IPS-NIHi7 (cell line): ENCODE measurements at regions not wholly inside any gene's neighbourhood (a gene's known extent, or its start where the extent isn't known, plus 50 kb on each side); places are given as distances from the start of the nearest gene placed in this dataset.
"Not testable (repeated sequence)": the region's sequence is repeated elsewhere in the genome, so short reads cannot be mapped to it uniquely, and the experiment has no call there.

Source experiments
- DNase-seq: peaks from one replicate; pipeline ENCODE4 v3.0.0; 2012; ENCODE audit warnings: mixed read lengths; ENCODE audit errors: extremely low spot score

DNA sequence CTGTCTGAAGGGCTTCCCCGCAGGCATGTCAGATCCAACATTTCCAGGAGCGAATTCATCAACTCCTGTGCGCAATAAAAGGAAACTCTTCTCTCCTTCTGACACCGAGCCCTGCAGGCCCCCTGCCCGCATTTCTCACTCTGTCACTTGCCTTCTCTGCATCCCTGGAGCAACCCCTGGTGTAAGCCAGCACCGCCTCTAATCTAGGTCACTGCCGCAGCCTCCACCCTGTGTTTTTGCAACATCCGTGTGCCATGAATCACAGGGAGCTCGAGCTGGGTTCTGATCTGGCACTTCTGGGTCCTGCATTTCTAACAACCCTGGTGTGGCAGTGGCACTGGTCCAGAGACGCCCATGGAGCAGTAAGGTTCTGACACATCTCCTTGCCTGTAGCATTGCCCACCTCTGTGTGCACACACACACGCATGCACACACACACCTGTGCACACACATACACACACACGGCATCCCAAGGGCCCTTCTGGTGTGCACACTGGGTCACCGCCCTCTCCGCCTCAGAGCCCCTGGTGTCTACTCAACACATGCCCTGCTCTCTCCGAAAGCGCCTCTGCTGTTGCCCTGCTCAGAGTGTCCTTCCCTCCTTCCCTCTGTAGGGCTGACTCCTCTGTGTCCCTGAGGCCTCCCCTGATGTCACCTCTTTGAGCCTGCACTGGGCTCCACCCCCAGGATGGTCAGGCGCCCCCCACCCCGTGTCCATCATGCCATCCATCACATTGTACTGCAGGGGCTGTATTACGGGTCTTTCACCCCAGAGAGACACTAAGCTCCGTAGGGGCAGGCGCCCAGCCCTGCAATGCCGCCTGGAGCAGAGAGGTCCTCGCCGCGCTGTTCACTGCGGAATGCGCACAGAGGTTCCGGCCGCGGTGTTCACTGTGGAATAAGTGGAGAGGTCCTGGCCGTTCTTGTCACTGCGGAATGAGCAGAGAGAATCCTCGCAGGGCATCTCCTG is 111.4 kb upstream of the SFSWAP start:
- DNase-seq: no peak

DNA sequence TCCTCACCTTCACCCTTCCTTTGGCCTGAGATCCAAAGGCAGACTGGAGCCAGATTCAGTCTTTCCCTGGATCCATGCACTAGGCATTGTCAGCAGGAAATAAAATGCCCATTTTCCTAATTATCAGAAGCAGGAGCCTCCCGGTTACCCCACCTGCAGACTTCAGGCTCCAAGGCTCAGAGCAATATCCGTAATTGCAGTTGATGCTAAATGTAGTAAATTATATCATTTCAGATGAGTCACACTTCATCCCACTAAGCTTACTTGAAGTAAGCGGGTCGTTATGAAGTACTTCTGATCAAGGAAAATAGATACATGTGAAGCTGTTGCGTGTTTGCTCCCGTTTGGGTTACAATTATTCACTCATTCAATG is 110.7 kb upstream of the SFSWAP start:
- no peak for DNase-seq

- DNase-seq: not testable (repeated sequence)
Measured at GRCh38 chr12:131601499-131601898, 109.4 kb upstream of the SFSWAP start.

DNA sequence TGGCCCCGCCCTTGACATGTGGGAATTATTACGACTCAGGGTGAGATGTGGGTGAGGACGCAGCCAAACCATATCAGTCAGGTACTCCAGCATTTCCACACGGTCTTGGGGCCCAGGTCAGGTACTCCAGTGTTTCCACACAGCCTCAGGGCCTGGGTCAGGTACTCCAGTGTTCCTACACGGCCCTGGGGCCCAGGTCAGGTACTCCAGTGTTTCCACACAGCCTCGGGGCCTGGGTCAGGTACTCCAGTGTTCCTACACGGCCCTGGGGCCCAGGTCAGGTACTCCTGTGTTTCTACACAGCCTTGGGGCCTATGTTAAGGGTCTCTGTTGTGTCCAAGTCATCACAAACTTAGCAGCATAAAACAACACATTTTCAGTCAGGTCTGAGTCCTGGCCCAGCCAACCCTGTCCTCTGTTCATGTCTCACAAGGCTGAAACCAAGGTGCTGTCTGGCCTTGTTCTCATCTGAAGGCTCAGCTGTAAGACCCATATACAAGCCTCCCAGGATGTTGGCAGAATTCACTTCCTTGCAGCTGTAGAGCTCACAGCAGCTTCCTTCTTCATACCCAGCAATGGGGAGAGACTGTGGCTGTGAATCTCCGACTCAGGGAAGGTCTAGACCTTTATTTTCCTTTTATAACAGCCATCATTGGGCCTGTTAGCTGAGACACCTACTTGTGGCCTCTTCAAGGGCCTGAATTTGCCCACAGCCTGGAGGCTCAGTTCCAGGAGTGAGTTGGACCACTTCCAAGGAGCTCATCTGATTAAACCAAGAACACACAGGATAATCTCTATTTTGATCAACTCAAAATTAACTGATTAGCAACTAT is 107.6 kb upstream of the SFSWAP start:
- DNase-seq: no peak

- DNase-seq: no peak
Measured at GRCh38 chr12:131603939-131604795, 106.7 kb upstream of the SFSWAP start.

- DNase-seq: no peak
Measured at GRCh38 chr12:131604859-131605258, 106.0 kb upstream of the SFSWAP start.

GRCh38 chr12:131605304-131605829 is 105.5 kb upstream of the SFSWAP start:
- no peak for DNase-seq

DNA sequence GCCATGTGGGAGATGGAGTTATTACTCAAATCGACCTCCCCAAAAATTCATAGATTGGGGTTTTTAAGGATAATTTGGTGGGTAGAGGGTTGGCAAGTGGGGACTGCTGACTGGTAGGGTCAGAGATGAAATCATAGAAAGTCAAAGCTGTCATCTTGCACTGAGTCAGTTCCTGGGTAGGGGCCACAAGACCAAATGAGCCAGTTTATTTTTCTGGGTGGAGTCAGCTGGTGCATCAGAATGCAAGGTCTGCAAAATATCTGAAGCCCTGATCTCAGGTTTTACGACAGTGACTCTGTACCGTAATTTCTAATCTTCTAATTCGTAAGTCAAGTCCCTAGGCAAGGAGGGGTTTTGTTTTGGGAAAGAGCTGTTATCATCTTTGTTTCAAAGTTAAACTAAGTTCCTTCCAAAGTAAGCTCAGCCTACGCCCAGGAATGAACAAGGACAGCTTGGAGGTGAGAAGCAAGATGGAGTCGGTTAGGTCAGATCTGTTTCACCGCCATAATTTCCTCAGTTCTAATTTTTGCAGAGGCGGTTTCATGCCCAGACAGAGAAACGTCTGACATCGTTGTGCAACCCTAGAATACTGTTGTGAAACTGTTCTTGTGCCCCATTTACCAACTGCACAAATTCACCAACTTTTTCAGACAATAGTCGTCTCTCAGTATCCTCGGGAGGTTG is 104.5 kb upstream of the SFSWAP start:
- DNase-seq: no peak

- no peak for DNase-seq
Measured at GRCh38 chr12:131607658-131608447, 103.0 kb upstream of the SFSWAP start.

GRCh38 chr12:131608740-131609690 is 101.9 kb upstream of the SFSWAP start:
- peak; percentile 90 for DNase-seq

- no peak for DNase-seq
Measured at GRCh38 chr12:131609762-131610161, 101.1 kb upstream of the SFSWAP start.

DNA sequence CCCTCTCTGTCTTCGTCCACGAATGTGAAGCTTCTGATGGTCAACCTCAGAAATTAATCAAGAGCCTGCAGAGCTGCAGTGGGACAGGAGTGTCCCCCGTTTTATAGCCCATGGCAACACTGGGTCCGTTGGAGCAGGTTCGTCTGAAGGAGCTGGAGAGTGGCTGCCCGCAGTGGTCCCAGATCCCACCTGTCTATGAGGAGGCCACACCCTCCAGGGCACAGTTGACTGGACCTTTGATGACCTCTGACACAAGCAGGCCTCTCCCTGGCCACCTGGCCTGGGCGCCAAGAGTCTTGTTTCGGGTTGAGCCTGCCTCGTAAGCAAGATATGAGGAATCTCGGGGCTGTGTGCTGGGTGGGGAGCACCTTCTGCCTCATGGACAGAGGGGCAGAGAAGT is 100.7 kb upstream of the SFSWAP start:
- DNase-seq: no peak

GRCh38 chr12:131610891-131611290 is 100.0 kb upstream of the SFSWAP start:
- no peak for DNase-seq

DNA sequence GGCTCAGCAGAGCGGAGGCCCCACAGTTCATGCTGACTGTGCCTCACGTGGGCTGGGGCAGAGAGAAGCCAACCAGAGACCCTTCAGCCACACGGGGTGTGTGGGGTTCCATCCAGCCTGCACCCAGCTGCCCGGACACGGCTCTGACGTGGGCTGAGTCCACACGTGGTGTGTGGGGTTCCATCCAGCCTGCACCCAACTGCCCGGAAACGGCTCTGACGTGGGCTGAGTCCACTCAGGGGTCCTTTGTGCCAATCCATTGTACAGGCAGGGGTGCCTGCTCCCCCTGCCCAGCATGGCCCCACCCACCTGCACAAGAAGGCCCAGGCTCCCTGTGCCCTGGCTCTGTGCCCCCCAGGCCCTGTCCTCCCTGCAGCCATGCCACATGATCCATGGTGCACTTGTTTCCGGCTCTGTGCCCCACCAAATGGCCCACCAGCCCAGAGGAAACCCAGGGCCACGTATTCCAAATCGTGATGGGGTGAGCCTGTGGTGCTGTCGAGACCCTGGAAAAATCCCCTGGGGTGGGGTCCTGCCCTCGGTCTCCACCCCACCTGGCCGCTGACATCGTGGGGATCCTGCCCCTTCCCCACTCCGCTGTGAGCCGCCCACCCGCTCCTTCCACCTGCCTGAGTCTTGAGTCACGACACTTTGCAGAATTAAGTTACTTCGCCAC is 99.3 kb upstream of the SFSWAP start:
- DNase-seq: no peak

DNA sequence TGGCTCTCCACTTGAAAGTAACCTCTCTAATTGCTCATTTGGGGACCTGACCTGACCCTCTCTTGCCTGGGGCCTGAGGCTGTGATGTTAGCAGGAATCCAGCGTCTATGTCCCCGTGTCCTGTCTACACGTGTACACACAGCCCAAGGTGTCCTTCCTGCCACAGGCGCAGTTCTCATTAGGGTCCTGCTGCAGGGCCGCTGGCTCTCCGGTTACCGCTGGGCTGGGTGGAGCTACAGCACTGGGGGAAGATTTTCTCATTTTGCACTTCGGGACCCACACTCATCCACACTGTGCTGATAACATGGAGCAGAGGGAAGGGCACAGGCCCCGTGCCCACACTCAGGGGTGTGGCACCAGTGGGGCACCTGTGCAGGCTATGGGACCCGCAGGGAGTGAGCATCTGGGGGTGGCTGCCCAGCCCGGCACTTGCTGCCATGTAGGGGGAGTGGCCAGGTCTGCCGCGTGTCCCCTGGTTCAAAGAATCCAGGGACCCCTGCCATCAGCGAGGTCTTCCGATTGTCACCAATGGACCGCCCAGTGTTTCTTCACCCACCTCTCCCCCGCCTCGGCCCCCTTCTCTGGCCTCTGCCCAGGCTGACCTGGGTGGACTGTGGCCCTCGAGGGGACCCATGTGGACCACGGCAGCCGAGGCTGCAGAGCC is 98.7 kb upstream of the SFSWAP start:
- no peak for DNase-seq

DNA sequence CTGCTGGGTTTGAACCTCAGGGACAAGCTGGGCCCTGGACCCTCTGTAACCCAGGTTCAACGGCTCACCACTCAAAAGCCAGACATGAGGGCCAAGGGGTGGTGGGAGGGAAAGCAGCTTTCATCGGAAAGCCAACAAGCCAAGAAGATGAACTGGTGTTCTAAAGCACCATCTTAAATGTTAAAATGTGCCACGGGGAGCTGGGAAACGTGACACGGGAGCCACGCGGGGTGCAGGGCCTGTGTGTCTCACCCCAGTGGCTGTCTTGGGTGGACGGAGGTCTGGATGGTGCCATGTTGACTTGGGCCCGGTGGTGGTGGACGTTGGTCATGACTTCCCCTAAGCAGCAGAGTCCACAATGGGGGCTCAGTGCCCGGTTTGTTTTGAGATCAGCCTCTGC is 97.7 kb upstream of the SFSWAP start:
- no peak for DNase-seq

GRCh38 chr12:131613678-131614077 is 97.2 kb upstream of the SFSWAP start:
- no peak for DNase-seq
